ENCODE measurements at regions not wholly inside any gene's neighbourhood (a gene's known extent, or its start where the extent isn't known, plus 50 kb on each side); places are given as distances from the start of the nearest gene placed in this dataset.

DNA sequence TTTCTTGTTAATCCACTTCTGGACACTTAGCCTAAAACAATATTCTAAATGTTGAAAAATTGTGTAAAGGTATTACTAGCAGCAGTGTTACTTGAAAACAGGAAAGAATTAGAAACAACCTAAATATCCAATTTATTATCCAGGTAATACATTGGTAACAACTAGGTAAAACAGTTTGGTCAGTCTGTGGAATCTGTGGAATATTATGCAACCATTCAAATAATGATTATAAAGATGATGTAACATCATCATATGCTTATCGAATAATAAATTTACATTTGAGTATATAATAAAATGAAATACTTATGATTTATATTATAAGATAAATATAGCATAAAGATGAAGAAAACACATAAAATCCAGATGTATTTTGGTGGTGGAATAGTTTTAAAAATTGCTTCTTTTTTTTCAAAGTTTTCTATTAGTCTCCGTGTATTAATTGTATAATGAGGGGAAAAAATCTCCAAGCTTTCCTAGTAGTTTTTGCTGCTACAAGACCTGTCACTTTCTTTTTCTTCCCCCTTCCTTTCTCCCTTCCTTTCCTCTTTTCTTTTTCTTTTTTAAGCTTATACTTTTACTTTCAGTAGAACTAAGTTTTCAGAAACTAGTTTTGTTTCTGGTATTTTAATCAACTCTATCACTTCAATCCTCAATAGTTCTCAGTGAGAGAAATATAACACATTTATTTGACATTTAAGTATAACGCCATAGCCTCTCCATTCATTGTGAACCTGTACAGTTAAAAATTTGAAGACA lies 197.8 kb upstream of the HMCN1 start:
- Histone ChIP-seq H3K4me2 (ENCODE audit: low read depth, low read length) (no peak overlapping the region), H3K4me1 (ENCODE audit: insufficient read depth, low read length) (no peaks in the 10 kb centered on the region), H3K27ac (ENCODE audit: extremely low read length, insufficient read depth, low read length) (no peak overlapping the region), H3K27me3 (ENCODE audit: control insufficient read depth in 1 of 2, insufficient read depth in 2 of 2, low read length in 2 of 2) (no peaks in the 10 kb centered on the region), H3K9ac (ENCODE audit: insufficient read depth, low read depth, low read length) (no peak overlapping the region), H3K4me3 (replicated peaks in 1 of 3; ENCODE audit: insufficient read depth in 1 of 3, low read depth in 2 of 3, low read length in 3 of 3) (no peak overlapping the region), H4K20me1 (ENCODE audit: insufficient read depth, low read length) (no peaks in the 10 kb centered on the region), H2AFZ (ENCODE audit: low read length) (no peak overlapping the region), H3K36me3 (replicated peaks in 1 of 2; ENCODE audit: control insufficient read depth in 1 of 2, insufficient read depth in 2 of 2, low read length in 2 of 2) (no peaks in the 10 kb centered on the region), H3K79me2 (ENCODE audit: insufficient read depth, low read length) (no peaks in the 10 kb centered on the region), H3K9me3 (ENCODE audit: low read length) (no peaks in the 10 kb centered on the region)
- in situ Hi-C loops (cut with HindIII; ENCODE audit: extremely low pct_ligation_motif_present, low pct_unique_long_range_greater_than_20kb) = no loop called here
- FAIRE-seq (no peak), DNase-seq (ENCODE audit: low spot score) (no peak), ATAC-seq (no peak)
- no TSS peak for BruUV-seq (replicated peaks)
- 31% methylated on average over 3 of the region's 3 CpGs for WGBS (ENCODE audit: low lambda C conversion rate)
- CTCF ChIA-PET (ENCODE audit: low intra/inter-chr PET ratio, low total read pairs) = no interaction called here
- POLR2A ChIA-PET = no interaction called here
- TF ChIP-seq PRPF4 (IDR thresholded peaks at IDR 0.05; ENCODE audit: low read depth, low read length, poor library complexity, severe bottlenecking) (no peak), BRD4 (CRISPR knock-in tag; IDR thresholded peaks at IDR 0.05) (no peak), ATF1 (CRISPR knock-in tag; IDR thresholded peaks at IDR 0.05) (no peak), TSC22D2 (CRISPR knock-in tag; IDR thresholded peaks at IDR 0.05; ENCODE audit: borderline replicate concordance) (no peak), HNF4A (CRISPR knock-in tag; IDR thresholded peaks at IDR 0.05) (no peak), ZNF253 (CRISPR knock-in tag; IDR thresholded peaks at IDR 0.05; ENCODE audit: borderline replicate concordance) (no peak), FOXK1 (CRISPR knock-in tag; IDR thresholded peaks at IDR 0.05; ENCODE audit: borderline replicate concordance, low read depth) (no peak)
- TF ChIP-seq, protein P1, sequence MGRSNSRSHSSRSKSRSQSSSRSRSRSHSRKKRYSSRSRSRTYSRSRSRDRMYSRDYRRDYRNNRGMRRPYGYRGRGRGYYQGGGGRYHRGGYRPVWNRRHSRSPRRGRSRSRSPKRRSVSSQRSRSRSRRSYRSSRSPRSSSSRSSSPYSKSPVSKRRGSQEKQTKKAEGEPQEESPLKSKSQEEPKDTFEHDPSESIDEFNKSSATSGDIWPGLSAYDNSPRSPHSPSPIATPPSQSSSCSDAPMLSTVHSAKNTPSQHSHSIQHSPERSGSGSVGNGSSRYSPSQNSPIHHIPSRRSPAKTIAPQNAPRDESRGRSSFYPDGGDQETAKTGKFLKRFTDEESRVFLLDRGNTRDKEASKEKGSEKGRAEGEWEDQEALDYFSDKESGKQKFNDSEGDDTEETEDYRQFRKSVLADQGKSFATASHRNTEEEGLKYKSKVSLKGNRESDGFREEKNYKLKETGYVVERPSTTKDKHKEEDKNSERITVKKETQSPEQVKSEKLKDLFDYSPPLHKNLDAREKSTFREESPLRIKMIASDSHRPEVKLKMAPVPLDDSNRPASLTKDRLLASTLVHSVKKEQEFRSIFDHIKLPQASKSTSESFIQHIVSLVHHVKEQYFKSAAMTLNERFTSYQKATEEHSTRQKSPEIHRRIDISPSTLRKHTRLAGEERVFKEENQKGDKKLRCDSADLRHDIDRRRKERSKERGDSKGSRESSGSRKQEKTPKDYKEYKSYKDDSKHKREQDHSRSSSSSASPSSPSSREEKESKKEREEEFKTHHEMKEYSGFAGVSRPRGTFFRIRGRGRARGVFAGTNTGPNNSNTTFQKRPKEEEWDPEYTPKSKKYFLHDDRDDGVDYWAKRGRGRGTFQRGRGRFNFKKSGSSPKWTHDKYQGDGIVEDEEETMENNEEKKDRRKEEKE (IDR thresholded peaks at IDR 0.05) = no peak
- TF ChIP-seq, protein P2, sequence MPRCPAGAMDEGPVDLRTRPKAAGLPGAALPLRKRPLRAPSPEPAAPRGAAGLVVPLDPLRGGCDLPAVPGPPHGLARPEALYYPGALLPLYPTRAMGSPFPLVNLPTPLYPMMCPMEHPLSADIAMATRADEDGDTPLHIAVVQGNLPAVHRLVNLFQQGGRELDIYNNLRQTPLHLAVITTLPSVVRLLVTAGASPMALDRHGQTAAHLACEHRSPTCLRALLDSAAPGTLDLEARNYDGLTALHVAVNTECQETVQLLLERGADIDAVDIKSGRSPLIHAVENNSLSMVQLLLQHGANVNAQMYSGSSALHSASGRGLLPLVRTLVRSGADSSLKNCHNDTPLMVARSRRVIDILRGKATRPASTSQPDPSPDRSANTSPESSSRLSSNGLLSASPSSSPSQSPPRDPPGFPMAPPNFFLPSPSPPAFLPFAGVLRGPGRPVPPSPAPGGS (CRISPR knock-in tag; IDR thresholded peaks at IDR 0.05) = no peak
- TF ChIP-seq, protein P3, sequence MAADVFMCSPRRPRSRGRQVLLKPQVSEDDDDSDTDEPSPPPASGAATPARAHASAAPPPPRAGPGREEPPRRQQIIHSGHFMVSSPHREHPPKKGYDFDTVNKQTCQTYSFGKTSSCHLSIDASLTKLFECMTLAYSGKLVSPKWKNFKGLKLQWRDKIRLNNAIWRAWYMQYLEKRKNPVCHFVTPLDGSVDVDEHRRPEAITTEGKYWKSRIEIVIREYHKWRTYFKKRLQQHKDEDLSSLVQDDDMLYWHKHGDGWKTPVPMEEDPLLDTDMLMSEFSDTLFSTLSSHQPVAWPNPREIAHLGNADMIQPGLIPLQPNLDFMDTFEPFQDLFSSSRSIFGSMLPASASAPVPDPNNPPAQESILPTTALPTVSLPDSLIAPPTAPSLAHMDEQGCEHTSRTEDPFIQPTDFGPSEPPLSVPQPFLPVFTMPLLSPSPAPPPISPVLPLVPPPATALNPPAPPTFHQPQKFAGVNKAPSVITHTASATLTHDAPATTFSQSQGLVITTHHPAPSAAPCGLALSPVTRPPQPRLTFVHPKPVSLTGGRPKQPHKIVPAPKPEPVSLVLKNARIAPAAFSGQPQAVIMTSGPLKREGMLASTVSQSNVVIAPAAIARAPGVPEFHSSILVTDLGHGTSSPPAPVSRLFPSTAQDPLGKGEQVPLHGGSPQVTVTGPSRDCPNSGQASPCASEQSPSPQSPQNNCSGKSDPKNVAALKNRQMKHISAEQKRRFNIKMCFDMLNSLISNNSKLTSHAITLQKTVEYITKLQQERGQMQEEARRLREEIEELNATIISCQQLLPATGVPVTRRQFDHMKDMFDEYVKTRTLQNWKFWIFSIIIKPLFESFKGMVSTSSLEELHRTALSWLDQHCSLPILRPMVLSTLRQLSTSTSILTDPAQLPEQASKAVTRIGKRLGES (CRISPR knock-in tag; IDR thresholded peaks at IDR 0.05; ENCODE audit: borderline replicate concordance) = no peak
- intact Hi-C loops (cut with micrococcal nuclease; ENCODE audit: unreplicated experiment) = no loop called here
